ENCODE measurements at regions not wholly inside any gene's neighbourhood (a gene's known extent, or its start where the extent isn't known, plus 50 kb on each side); places are given as distances from the start of the nearest gene placed in this dataset.
"Not testable (repeated sequence)": the region's sequence is repeated elsewhere in the genome, so short reads cannot be mapped to it uniquely, and the experiment has no call there.

- DNase-seq: not testable (repeated sequence)
Observed at GRCh38 chr1:185429668-185430067, 112.6 kb upstream of the IVNS1ABP start.

DNA sequence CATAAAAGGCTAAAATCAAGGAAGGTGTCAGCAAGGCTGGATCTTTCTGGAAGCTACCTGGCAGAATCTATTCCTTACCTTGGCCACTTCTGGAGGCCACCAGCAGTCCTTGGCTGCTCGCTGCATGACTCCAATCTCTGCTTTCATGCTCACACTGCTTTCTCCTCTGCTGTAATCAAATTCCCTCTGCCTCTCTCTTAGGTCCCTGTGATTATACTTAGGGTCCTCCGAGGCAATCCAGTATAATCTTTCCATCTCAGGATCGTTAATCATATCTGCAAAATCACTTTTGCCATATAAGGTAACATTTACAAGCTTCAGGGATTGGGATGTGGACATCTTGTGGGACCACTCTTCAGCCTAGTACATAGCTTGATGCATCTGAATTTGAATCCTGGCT lies 110.7 kb upstream of the IVNS1ABP start:
- no peak for DNase-seq

- DNase-seq: peak; percentile 65
Observed at GRCh38 chr1:185427264-185427663, 110.2 kb upstream of the IVNS1ABP start.

- peak; percentile 70 for DNase-seq
Observed at GRCh38 chr1:185426848-185427247, 109.8 kb upstream of the IVNS1ABP start.

DNA sequence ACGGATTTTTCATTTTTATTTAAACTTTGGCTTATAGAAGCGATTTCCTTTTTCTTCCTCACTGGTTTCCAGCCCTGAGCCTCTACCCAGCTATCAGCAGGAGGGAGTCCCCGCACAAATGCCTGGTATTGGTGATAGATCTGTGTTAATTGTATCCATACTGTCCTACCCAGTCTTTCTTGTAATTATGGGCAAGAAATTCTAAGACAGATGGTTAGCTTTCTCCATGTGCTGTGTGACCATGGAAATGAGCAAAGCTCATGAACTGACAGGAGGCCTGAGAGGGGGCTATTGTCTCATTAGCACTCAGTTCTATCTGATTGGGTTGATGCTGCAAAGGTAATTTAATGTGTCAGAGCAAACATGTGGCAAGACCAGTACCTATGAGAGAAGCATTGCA lies 108.1 kb upstream of the IVNS1ABP start:
- DNase-seq: no peak

DNA sequence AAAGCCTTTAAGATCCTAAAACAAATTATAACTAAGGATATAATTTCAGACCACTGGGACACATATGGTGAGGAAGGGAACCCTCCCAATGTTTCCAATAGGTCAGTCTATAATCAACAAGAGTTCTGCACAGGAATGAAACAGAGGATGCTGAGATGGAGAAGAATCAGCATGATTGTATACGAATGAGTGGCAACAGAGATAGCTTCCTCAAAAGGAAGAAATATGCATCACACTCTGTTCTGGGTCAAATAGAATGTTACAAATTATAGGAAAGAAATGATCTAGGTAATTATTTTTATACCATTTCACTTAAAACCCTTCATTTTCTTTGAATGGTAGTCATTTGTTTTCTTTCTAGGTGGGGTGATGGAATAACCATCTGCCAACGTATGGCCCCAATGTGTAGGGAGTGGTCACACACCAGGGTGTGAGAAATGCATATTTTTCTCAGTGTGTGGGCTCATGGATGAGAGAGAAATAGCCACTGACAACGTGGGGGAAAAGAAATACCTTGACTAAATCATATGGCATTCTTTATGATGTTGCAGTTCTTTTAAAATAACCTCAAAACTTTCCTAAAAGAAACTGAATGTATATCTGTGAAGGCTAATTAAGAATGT lies 104.6 kb upstream of the IVNS1ABP start:
- no peak for DNase-seq

GRCh38 chr1:185420588-185421081 lies 103.6 kb upstream of the IVNS1ABP start:
- no peak for DNase-seq

DNA sequence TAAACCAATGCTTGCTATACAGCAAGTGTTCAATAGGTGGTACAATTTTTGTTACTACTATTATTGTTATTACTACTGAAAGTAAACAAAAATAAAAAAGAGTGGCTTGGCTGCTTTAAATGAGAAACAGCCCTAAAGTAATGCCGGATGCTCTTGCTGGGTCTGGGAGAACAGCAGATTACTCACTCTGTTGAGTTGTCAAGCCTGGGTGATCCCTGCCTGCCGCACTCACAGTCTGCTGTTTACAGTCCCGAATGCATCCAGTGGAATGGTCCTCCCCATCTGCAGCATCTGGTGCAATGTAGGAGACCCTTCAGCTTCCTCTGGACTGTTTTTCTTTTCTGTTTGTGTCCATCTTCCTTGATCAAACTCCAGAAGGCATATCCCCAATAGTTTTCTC lies 102.7 kb upstream of the IVNS1ABP start:
- no peak for DNase-seq

- no peak for DNase-seq
Observed at GRCh38 chr1:185418472-185418871, 101.4 kb upstream of the IVNS1ABP start.

- no peak for DNase-seq
Observed at GRCh38 chr1:185412385-185413087, 95.5 kb upstream of the IVNS1ABP start.

GRCh38 chr1:185409763-185410528 lies 92.9 kb upstream of the IVNS1ABP start:
- no peak for DNase-seq

GRCh38 chr1:185409345-185409744 lies 92.3 kb upstream of the IVNS1ABP start:
- DNase-seq: no peak

GRCh38 chr1:185408700-185409270 lies 91.7 kb upstream of the IVNS1ABP start:
- DNase-seq: no peak

DNA sequence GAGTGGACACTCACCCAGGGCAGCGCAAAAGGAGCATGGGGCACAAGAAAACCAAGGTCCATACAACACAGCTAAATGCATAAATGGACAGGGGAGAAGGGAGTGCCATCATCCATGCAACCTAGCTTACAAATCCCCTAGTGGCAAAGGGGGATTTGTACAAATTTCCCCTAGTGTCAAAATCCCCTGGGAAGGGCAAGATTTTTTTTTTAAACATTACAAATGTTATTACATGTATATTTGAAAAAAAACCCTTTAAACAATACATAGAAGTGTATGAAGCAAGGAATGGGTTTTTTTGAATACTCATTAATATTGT lies 89.6 kb upstream of the IVNS1ABP start:
- DNase-seq: no peak

- no peak for DNase-seq
Observed at GRCh38 chr1:185406006-185406690, 89.1 kb upstream of the IVNS1ABP start.

GRCh38 chr1:185404907-185405568 lies 88.0 kb upstream of the IVNS1ABP start:
- DNase-seq: no peak

DNA sequence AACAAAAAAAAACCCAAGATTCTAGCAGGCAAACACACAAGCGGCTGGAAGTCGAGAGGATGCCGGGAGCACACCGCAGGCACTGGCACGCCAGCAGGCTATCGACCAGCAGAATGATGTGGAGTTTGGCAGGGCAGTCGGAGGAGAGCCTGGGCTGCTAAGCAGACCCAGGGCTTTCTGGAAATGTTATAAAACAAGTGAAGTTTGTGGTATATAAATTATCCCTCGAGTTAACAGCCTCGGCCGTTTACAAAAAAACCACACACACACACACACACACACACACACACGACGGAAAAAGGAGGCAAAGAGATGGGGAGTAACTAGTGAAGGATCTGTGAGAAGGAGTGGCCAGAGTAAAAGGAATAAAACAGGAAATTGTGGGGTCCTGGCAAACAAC lies 87.2 kb upstream of the IVNS1ABP start:
- DNase-seq: peak; percentile 85

DNA sequence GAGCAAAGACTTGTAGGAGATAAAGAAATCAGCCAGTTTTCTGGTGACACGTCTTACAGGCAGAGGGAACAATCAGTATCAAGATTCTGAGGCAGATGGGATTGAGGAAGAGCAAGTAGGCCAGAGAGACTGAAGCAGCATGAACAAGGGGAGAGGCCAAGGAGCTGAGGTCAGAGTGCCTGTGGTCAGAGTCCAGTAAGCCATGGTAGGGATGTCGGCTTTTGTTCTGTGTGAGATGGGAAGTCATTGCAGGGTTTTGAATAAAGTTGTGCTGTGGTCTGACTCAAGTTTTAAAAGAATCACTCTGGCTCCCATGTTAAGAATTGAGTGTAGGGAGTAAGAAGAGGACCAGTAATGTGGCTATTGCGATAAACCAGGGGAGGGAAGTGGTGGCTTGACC lies 85.9 kb upstream of the IVNS1ABP start:
- no peak for DNase-seq

DNA sequence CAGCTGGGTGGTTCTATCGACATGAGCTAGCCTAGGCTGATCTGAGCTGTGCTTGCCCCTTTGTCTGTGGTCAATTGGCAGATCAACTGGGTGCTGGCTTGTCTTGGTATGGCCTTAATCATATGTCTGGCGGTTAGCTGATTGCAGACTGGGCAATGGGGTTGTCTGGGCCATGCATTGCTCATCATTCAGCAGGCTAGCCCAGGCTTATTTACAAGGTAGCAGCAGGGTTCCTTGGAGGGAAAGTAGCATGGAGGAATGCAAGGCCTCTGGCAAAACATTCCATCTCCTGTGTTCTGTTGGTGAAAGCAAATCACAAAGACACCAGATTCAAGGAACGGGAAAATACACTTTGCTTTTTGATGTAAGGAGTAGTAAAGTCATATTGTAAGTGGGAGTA lies 84.0 kb upstream of the IVNS1ABP start:
- peak; percentile 57 for DNase-seq

DNA sequence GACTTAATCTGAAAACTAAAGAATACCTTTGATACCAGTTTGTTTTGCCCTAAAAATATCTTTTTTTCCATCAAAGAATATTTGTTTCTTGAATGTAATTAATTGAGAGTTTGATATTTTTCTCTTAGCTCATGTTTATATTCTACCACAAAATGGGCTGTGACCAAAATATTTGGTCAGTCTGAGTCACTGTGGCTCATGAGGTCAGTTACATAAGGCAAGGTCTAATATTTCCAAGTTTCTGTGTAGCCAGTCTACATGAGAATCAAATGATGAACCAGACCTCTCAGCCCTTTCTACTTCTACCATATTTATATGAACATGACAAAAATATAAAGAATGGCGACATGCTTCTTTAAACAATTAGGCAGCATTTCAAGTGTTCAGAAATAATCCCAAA lies 83.0 kb upstream of the IVNS1ABP start:
- DNase-seq: no peak

- DNase-seq: no peak
Observed at GRCh38 chr1:185398599-185398998, 81.6 kb upstream of the IVNS1ABP start.

- DNase-seq: no peak
Observed at GRCh38 chr1:185398022-185398421, 81.0 kb upstream of the IVNS1ABP start.

DNA sequence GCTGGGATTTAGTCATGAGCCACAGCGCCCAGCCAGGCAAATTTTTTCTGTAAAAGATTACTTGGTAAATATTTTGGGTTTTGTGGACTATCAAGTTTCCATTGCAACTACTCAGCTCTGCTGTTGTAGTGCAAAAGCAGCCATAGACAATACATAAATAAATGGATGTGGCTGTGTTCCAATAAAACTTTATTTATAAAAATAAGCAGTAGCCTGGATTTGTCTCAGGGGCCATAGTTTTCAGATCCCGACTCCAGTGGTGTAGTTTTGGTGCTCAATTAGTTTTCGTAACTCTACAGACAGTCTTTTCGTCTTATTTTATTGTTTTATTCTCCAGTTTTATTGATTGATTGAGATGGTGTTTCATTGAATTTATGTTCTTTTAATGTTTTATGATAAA lies 80.1 kb upstream of the IVNS1ABP start:
- no peak for DNase-seq

Data from femur (tissue), 1 donor.